Loucy (cell line): ENCODE measurements at regions not wholly inside any gene's neighbourhood (a gene's known extent, or its start where the extent isn't known, plus 50 kb on each side); places are given as distances from the start of the nearest gene placed in this dataset.

Experiments
- H2AFZ ChIP-seq: fragments of 200-600 bp; sonication (generic); 2 replicates; pipeline ENCODE4 v1.6.0; 2016; ENCODE audit warnings: antibody characterized with exemption, mild to moderate bottlenecking, low read length, moderate library complexity
- H3F3A ChIP-seq: fragments of 200-600 bp; 2 replicates; pipeline ENCODE4 v1.6.0; 2016; ENCODE audit warnings: antibody characterized with exemption, low read depth, mild to moderate bottlenecking
- H3K27me3 ChIP-seq: fragments of 200-600 bp; sonication (generic); 2 replicates; pipeline ENCODE4 v1.6.1; 2014; ENCODE audit warnings: low read length, mild to moderate bottlenecking; ENCODE audit not compliant: insufficient read depth, poor library complexity, severe bottlenecking
- H3K36me3 ChIP-seq: fragments of 200-600 bp; sonication (generic); 2 replicates; pipeline ENCODE4 v1.6.1; 2016; ENCODE audit warnings: low read length; ENCODE audit not compliant: insufficient read depth
- H3K4me1 ChIP-seq: fragments of 200-600 bp; sonication (generic); 2 replicates; pipeline ENCODE4 v1.5.1; 2014; ENCODE audit warnings: low read length, mild to moderate bottlenecking; ENCODE audit not compliant: insufficient read depth, poor library complexity, severe bottlenecking
- H3K4me2 ChIP-seq: fragments of 200-600 bp; sonication (generic); 2 replicates; pipeline ENCODE4 v1.6.0; 2014; ENCODE audit warnings: antibody characterized with exemption, low read length, low read depth, mild to moderate bottlenecking; ENCODE audit not compliant: poor library complexity, severe bottlenecking
- H3K4me3 ChIP-seq: fragments of 200-600 bp; sonication (generic); 2 replicates; pipeline ENCODE4 v1.5.1; 2014; ENCODE audit warnings: low read length, mild to moderate bottlenecking, mixed read lengths; ENCODE audit not compliant: poor library complexity, severe bottlenecking
- H3K79me2 ChIP-seq: fragments of 200-600 bp; sonication (generic); 2 replicates; pipeline ENCODE4 v1.6.1; 2014; ENCODE audit warnings: low read length; ENCODE audit not compliant: insufficient read depth
- H3K9ac ChIP-seq: fragments of 200-600 bp; sonication (generic); 2 replicates; pipeline ENCODE4 v1.6.0; 2014; ENCODE audit warnings: mild to moderate bottlenecking, low read depth, low read length, moderate library complexity; ENCODE audit not compliant: poor library complexity, severe bottlenecking
- H3K9me2 ChIP-seq: fragments of 200-600 bp; sonication (generic); replicated peaks from 2 replicates; pipeline ENCODE4 v1.6.1; 2016; ENCODE audit warnings: low read depth, low read length, mixed read lengths
- H3K9me3 ChIP-seq: fragments of 200-600 bp; sonication (generic); 2 replicates; pipeline ENCODE4 v1.6.1; 2014; ENCODE audit warnings: mild to moderate bottlenecking, antibody characterized with exemption, low read length, low read depth; ENCODE audit not compliant: insufficient read depth
- H4K20me1 ChIP-seq: fragments of 200-600 bp; sonication (generic); 2 replicates; pipeline ENCODE4 v1.6.0; 2014; ENCODE audit warnings: antibody characterized with exemption, low read length, mild to moderate bottlenecking; ENCODE audit not compliant: insufficient read depth, poor library complexity, severe bottlenecking
- CTCF ChIP-seq: fragments of 200-600 bp; sonication (generic); conservative IDR thresholded peaks from 2 replicates; pipeline ENCODE4 v1.5.1; 2014; ENCODE audit warnings: mild to moderate bottlenecking, antibody characterized with exemption, low read length
- EZH2phosphoT487 ChIP-seq: fragments of 200-600 bp; IDR thresholded peaks from 2 replicates; pipeline ENCODE4 v1.6.1; 2018; ENCODE audit warnings: antibody characterized with exemption, mild to moderate bottlenecking, moderate library complexity, borderline replicate concordance

DNA sequence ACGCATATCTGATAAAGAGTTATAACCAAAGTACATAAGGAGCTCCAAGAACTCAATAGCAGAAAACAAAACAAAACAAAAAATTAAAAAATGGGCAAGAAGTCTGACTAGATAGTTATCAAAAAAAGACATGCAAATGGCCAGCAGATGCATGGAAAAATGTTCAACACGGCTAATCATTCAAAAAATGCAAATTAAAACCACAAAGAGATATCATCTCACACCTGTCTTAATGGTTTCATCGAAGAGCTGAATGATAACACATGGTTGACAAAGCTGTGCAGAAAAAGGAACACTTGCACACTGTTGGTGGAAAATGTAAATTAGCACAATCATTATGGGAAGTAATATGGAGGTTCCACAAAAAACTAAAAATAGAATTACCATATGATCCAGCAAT is 751.3 kb upstream of the POU3F3 start:
- Histone ChIP-seq H3K9ac (no peak overlapping the region), H3K4me2 (no peak overlapping the region)

DNA sequence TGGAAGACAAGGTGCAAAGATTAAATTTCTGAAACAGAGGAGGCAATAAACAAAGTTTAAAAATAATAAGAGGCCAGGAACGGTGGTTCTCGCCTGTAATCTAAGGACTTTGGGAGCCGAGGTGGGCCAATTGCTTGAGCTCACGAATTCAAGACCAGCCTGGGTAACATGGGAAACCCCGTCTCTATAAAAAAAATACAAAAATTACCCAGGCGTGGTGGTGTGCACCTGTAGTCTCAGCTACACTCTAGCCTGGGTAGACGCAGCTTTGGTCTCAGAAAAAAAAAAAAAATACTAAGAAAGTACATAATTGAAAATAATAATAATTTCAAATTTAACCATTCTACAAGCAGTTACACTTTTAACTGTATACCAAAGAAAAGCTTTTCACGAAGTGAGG is 744.6 kb upstream of the POU3F3 start:
- no peaks in the 10 kb centered on the region for H3K9me3 ChIP-seq
- no peaks in the 10 kb centered on the region for H4K20me1 ChIP-seq
- no peaks in the 10 kb centered on the region for H3K9me2 ChIP-seq

More for the DNA sequence above, 751.3 kb upstream of the POU3F3 start:
- H3K79me2 ChIP-seq: no peaks in the 10 kb centered on the region
- H3K4me1 ChIP-seq: no peaks in the 10 kb centered on the region
- no peak overlapping the region for H3K4me3 ChIP-seq
- H4K20me1 ChIP-seq: no peaks in the 10 kb centered on the region
- H3K27me3 ChIP-seq: no peaks in the 10 kb centered on the region
- no peaks in the 10 kb centered on the region for H3K36me3 ChIP-seq
- H2AFZ ChIP-seq: no peak overlapping the region
- H3K9me3 ChIP-seq: no peaks in the 10 kb centered on the region
- no peaks in the 10 kb centered on the region for H3F3A ChIP-seq
- no peaks in the 10 kb centered on the region for H3K9me2 ChIP-seq
- no peak for TF ChIP-seq EZH2phosphoT487
- TF ChIP-seq CTCF: no peak

GRCh38 chr2:104118889-104119288 is 735.0 kb upstream of the POU3F3 start:
- H3K79me2 ChIP-seq: no peaks in the 10 kb centered on the region
- no peaks in the 10 kb centered on the region for H3K9me2 ChIP-seq
- H3K27me3 ChIP-seq: no peaks in the 10 kb centered on the region
- no peaks in the 10 kb centered on the region for H3F3A ChIP-seq
- H3K4me3 ChIP-seq: no peak overlapping the region
- H3K9me3 ChIP-seq: no peaks in the 10 kb centered on the region
- H3K9ac ChIP-seq: no peak overlapping the region
- no peaks in the 10 kb centered on the region for H3K36me3 ChIP-seq
- H4K20me1 ChIP-seq: no peaks in the 10 kb centered on the region
- no peaks in the 10 kb centered on the region for H3K4me1 ChIP-seq
- TF ChIP-seq EZH2phosphoT487: no peak
- no peak for TF ChIP-seq CTCF
- H2AFZ ChIP-seq: no peak overlapping the region
- no peak overlapping the region for H3K4me2 ChIP-seq

More for the DNA sequence above, 744.6 kb upstream of the POU3F3 start:
- no peak overlapping the region for H3K4me2 ChIP-seq
- H3K27me3 ChIP-seq: no peaks in the 10 kb centered on the region
- H3K79me2 ChIP-seq: no peaks in the 10 kb centered on the region
- H3K36me3 ChIP-seq: no peaks in the 10 kb centered on the region
- H3K4me1 ChIP-seq: no peaks in the 10 kb centered on the region
- H3F3A ChIP-seq: no peaks in the 10 kb centered on the region
- H2AFZ ChIP-seq: no peak overlapping the region
- TF ChIP-seq CTCF: no peak
- no peak for TF ChIP-seq EZH2phosphoT487
- no peak overlapping the region for H3K4me3 ChIP-seq
- H3K9ac ChIP-seq: no peak overlapping the region
